B cell (primary cell): ENCODE measurements at regions not wholly inside any gene's neighbourhood (a gene's known extent, or its start where the extent isn't known, plus 50 kb on each side); places are given as distances from the start of the nearest gene placed in this dataset.

Source experiments
- CTCF ChIP-seq: fragments of 200-600 bp; IDR thresholded peaks from one replicate; pipeline ENCODE4 v1.8.0; 2022; ENCODE audit warnings: antibody characterized with exemption, mild to moderate bottlenecking
- EZH2 ChIP-seq: IDR thresholded peaks from 2 replicates; pipeline ENCODE4 v1.6.1; 2012; ENCODE audit warnings: borderline replicate concordance, low read depth, mild to moderate bottlenecking, moderate library complexity, low read length; ENCODE audit not compliant: insufficient read depth, poor library complexity, severe bottlenecking

- no peak for TF ChIP-seq EZH2
- no peak for TF ChIP-seq CTCF
Observed at GRCh38 chr11:104525416-104525815, 361.5 kb upstream of the PDGFD start.
